ENCODE measurements at regions not wholly inside any gene's neighbourhood (a gene's known extent, or its start where the extent isn't known, plus 50 kb on each side); places are given as distances from the start of the nearest gene placed in this dataset.

DNA sequence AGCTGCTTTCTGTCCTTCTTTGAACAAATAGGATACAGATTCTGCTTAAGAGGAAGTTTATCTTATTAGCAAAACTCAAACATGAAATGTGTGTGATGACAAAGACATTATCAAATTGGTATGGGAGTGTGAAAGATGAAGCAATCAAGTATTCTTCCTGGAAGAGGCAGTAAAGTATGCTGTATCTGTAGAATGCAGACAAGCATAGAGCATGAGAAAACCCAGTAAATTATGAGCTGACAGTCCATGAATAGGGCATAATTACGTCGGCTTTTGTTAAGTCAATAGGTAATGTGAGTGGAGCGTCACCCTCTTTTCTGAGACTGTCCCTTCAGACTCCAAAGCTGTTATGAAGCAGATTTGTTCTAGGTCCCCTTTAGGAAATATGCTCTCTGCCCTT lies 458.6 kb upstream of the NWD2 start:
- Mint-ChIP-seq H3K27ac (no peak overlapping the region), H3K9me3 (no peaks in the 10 kb centered on the region), H3K27me3 (no peaks in the 10 kb centered on the region), H3K36me3 (ENCODE audit: low read depth) (no peaks in the 10 kb centered on the region), H3K4me1 (no peaks in the 10 kb centered on the region), H3K4me3 (no peak overlapping the region)
- no peak for DNase-seq
- intact Hi-C loops (cut with micrococcal nuclease) = no loop called here

DNA sequence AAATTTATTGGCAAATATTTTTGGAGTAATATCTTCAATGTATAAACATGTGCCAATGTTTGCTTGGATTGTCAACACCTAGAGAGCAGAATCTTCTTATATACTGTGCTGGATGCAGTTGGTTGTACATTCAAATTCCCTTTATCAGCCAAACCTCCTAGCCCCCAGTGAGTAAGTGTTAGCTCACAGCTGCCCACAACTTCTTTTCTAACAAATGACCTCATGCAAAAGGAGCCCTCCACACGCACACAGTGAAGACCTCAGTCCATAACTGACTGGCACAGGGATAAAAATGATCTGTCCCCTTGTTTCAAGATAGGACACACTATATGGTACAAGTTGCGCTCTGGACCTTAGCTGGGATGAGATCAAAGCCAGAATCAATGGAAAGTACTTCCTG lies 458.0 kb upstream of the NWD2 start:
- no peaks in the 10 kb centered on the region for H3K36me3 Mint-ChIP-seq (ENCODE audit: low read depth)
- no peaks in the 10 kb centered on the region for H3K9me3 Mint-ChIP-seq
- no peaks in the 10 kb centered on the region for H3K27me3 Mint-ChIP-seq
- no peak for DNase-seq
- no peak overlapping the region for H3K4me3 Mint-ChIP-seq
- no peaks in the 10 kb centered on the region for H3K4me1 Mint-ChIP-seq
- intact Hi-C loops (cut with micrococcal nuclease) = no loop called here
- no peak overlapping the region for H3K27ac Mint-ChIP-seq

DNA sequence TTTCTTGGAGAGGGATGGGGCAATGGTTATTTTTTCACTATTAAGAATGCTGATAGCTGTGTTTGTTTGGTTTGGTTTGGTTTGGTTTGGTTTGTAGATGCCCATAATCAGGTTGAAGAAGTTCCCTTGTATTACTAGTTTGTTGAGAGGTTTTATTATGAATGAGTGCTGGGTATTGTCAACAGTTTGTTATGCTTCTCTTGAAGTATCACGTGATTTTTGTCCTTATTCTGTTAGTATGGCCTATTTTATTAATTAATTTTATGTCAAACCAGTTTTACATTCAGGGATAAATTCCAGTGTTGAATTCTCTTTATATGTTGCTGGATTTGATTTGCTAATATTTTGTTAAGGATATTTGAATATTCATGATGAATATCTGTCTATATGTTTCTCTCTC lies 449.8 kb upstream of the NWD2 start:
- DNase-seq = no peak
- H3K27me3 Mint-ChIP-seq = no peaks in the 10 kb centered on the region
- no peak overlapping the region for H3K4me3 Mint-ChIP-seq
- H3K4me1 Mint-ChIP-seq = no peaks in the 10 kb centered on the region
- H3K27ac Mint-ChIP-seq = no peak overlapping the region
- H3K36me3 Mint-ChIP-seq (ENCODE audit: low read depth) = no peaks in the 10 kb centered on the region
- intact Hi-C loops (cut with micrococcal nuclease) = no loop called here
- H3K9me3 Mint-ChIP-seq = peaks cover 6% of the 10 kb centered on the region

DNA sequence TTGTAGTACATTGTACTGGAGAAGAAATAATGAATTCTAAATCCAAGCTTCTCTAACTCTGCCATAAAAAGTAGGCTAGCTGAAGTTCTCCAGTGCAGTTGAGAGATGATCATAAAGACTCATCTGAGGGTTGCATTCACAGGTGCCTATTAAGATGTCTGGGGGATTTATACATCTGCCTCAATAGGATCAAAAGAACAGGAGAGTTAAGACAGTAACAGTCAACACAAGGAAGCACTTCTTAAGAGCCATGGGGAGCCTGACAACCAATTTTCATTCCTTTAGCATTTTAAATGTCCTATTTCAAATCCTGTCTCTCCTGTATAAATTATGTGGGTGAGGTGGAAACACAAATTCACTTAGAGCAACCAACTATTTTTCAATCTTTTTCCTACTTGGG lies 432.4 kb upstream of the NWD2 start:
- intact Hi-C loops (cut with micrococcal nuclease) = no loop called here
- Mint-ChIP-seq H3K9me3 (no peaks in the 10 kb centered on the region), H3K4me1 (no peaks in the 10 kb centered on the region), H3K4me3 (no peak overlapping the region), H3K27me3 (no peaks in the 10 kb centered on the region), H3K27ac (no peak overlapping the region), H3K36me3 (ENCODE audit: low read depth) (no peaks in the 10 kb centered on the region)
- no peak for DNase-seq

- Mint-ChIP-seq H3K27me3 (no peaks in the 10 kb centered on the region), H3K36me3 (ENCODE audit: low read depth) (no peaks in the 10 kb centered on the region), H3K9me3 (no peaks in the 10 kb centered on the region), H3K4me3 (no peak overlapping the region), H3K4me1 (no peaks in the 10 kb centered on the region), H3K27ac (no peak overlapping the region)
- DNase-seq = no peak
- intact Hi-C loops (cut with micrococcal nuclease) = no loop called here
Observed at GRCh38 chr4:36815536-36815935, 429.0 kb upstream of the NWD2 start.

DNA sequence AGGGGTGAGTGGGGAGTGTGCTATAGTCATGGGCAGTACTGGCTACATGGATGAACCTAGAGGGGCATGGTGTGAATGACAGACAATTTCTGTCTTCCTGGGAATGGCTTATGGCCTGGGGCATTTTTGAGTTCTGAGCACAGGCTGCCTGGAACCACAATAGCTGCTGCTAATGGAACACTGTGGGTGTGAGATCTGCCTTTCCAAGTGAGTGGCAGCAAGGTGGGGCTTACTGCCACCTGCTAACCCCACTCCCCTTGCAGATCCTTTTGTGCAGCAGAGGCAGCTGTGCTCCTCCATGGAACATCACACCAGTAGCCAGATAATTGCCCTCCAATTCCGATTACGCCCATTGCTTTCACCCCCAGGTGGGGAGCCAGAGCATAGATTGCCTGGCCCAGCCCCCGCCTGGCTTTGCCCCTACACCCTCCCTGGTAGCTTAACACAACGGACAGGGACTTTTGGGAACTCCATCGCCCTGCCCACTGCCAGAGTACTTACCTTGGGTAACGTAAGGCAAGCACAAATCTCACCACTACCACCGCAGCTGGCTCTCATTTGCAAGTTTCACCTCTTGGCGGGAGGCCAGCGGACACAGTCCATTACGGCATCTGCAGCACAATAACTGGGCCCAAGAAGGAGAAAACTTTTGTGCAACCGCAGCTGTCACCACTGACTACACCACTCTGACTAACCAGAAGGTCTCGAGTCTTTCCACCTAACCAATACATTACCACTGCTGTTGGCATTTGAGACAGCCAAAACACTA lies 421.2 kb upstream of the NWD2 start:
- Mint-ChIP-seq H3K27ac (no peak overlapping the region), H3K4me1 (no peaks in the 10 kb centered on the region), H3K36me3 (ENCODE audit: low read depth) (no peaks in the 10 kb centered on the region), H3K27me3 (no peaks in the 10 kb centered on the region), H3K4me3 (no peak overlapping the region), H3K9me3 (no peaks in the 10 kb centered on the region)
- no peak for DNase-seq
- intact Hi-C loops (cut with micrococcal nuclease) = no loop called here

GRCh38 chr4:36824682-36825081 lies 419.9 kb upstream of the NWD2 start:
- Mint-ChIP-seq H3K9me3 (no peaks in the 10 kb centered on the region), H3K4me3 (no peak overlapping the region), H3K36me3 (ENCODE audit: low read depth) (no peaks in the 10 kb centered on the region), H3K27ac (no peak overlapping the region), H3K4me1 (no peaks in the 10 kb centered on the region), H3K27me3 (no peaks in the 10 kb centered on the region)
- DNase-seq = no peak
- intact Hi-C loops (cut with micrococcal nuclease) = no loop called here

- Mint-ChIP-seq H3K9me3 (no peaks in the 10 kb centered on the region), H3K4me3 (no peak overlapping the region), H3K27me3 (no peaks in the 10 kb centered on the region), H3K36me3 (ENCODE audit: low read depth) (no peaks in the 10 kb centered on the region), H3K27ac (no peak overlapping the region), H3K4me1 (no peaks in the 10 kb centered on the region)
- no peak for DNase-seq
- intact Hi-C loops (cut with micrococcal nuclease) = no loop called here
Observed at GRCh38 chr4:36835246-36835645, 409.3 kb upstream of the NWD2 start.

- no peak overlapping the region for H3K27ac Mint-ChIP-seq
- H3K27me3 Mint-ChIP-seq = no peaks in the 10 kb centered on the region
- no peaks in the 10 kb centered on the region for H3K4me1 Mint-ChIP-seq
- H3K9me3 Mint-ChIP-seq = peaks cover 3% of the 10 kb centered on the region
- DNase-seq = no peak
- no peaks in the 10 kb centered on the region for H3K36me3 Mint-ChIP-seq (ENCODE audit: low read depth)
- H3K4me3 Mint-ChIP-seq = no peak overlapping the region
- intact Hi-C loops (cut with micrococcal nuclease) = no loop called here
Observed at GRCh38 chr4:36841583-36842326, 402.8 kb upstream of the NWD2 start.

GRCh38 chr4:36844448-36844847 lies 400.1 kb upstream of the NWD2 start:
- Mint-ChIP-seq H3K36me3 (ENCODE audit: low read depth) (no peaks in the 10 kb centered on the region), H3K27ac (no peak overlapping the region), H3K4me3 (no peak overlapping the region), H3K4me1 (no peaks in the 10 kb centered on the region), H3K9me3 (peaks cover 3% of the 10 kb centered on the region), H3K27me3 (no peaks in the 10 kb centered on the region)
- DNase-seq = no peak
- intact Hi-C loops (cut with micrococcal nuclease) = no loop called here

DNA sequence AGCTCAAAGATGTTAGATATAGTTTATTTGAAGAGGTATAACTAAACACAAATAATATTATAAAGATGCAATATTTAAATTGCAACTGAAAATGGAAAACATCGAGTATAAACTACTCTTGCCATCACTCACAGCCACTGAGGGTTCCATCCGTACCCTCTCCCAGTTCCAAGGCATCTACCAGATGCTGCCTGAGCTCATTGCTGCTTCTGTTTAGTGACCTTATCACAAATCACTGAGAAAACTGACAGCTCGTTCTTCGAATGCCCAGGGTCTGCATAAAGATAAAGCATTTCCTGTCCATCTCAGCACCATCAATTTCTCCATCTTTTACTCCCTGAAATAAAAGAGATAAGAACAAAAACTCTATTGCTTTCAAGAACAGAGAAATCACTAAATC lies 391.7 kb upstream of the NWD2 start:
- Mint-ChIP-seq H3K9me3 (no peaks in the 10 kb centered on the region), H3K4me1 (no peaks in the 10 kb centered on the region), H3K27ac (no peak overlapping the region), H3K27me3 (no peaks in the 10 kb centered on the region), H3K4me3 (no peak overlapping the region), H3K36me3 (ENCODE audit: low read depth) (no peaks in the 10 kb centered on the region)
- intact Hi-C loops (cut with micrococcal nuclease) = no loop called here
- no peak for DNase-seq

- no peak overlapping the region for H3K27ac Mint-ChIP-seq
- DNase-seq = no peak
- no peak overlapping the region for H3K4me3 Mint-ChIP-seq
- H3K27me3 Mint-ChIP-seq = no peaks in the 10 kb centered on the region
- no peaks in the 10 kb centered on the region for H3K4me1 Mint-ChIP-seq
- no peaks in the 10 kb centered on the region for H3K36me3 Mint-ChIP-seq (ENCODE audit: low read depth)
- intact Hi-C loops (cut with micrococcal nuclease) = no loop called here
- peaks cover 6% of the 10 kb centered on the region for H3K9me3 Mint-ChIP-seq
Observed at GRCh38 chr4:36854554-36854953, 390.0 kb upstream of the NWD2 start.

- peaks cover 3% of the 10 kb centered on the region for H3K9me3 Mint-ChIP-seq
- no peak for DNase-seq
- H3K36me3 Mint-ChIP-seq (ENCODE audit: low read depth) = no peaks in the 10 kb centered on the region
- no peaks in the 10 kb centered on the region for H3K27me3 Mint-ChIP-seq
- H3K4me1 Mint-ChIP-seq = no peaks in the 10 kb centered on the region
- intact Hi-C loops (cut with micrococcal nuclease) = no loop called here
- no peak overlapping the region for H3K27ac Mint-ChIP-seq
- no peak overlapping the region for H3K4me3 Mint-ChIP-seq
Observed at GRCh38 chr4:36863601-36864000, 380.9 kb upstream of the NWD2 start.

DNA sequence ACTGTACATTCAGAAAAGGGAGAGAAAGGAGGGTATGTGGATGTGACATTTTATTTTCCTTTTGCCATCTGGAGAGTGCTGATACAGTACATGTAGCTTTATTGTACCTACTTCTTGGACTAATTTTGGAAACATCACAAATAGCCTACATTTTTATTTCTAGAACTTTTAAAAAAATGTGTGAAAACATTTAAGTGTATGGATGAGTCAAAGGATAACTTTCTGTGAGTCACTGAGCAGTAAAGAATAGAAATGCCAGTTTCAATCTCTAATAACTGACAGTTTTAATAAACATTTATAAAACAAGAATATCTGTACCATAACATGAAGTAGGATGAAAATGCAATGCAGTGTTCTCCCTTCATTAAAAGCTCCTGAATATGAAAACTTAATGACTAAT lies 374.4 kb upstream of the NWD2 start:
- H3K36me3 Mint-ChIP-seq (ENCODE audit: low read depth) = no peaks in the 10 kb centered on the region
- H3K27ac Mint-ChIP-seq = no peak overlapping the region
- DNase-seq = no peak
- H3K4me3 Mint-ChIP-seq = no peak overlapping the region
- no peaks in the 10 kb centered on the region for H3K27me3 Mint-ChIP-seq
- no peaks in the 10 kb centered on the region for H3K9me3 Mint-ChIP-seq
- no peaks in the 10 kb centered on the region for H3K4me1 Mint-ChIP-seq
- intact Hi-C loops (cut with micrococcal nuclease) = no loop called here

GRCh38 chr4:36872679-36873078 lies 371.9 kb upstream of the NWD2 start:
- no peak overlapping the region for H3K27ac Mint-ChIP-seq
- H3K4me1 Mint-ChIP-seq = no peaks in the 10 kb centered on the region
- no peak for DNase-seq
- H3K36me3 Mint-ChIP-seq (ENCODE audit: low read depth) = no peaks in the 10 kb centered on the region
- H3K9me3 Mint-ChIP-seq = no peaks in the 10 kb centered on the region
- intact Hi-C loops (cut with micrococcal nuclease) = no loop called here
- H3K4me3 Mint-ChIP-seq = no peak overlapping the region
- H3K27me3 Mint-ChIP-seq = no peaks in the 10 kb centered on the region
